ENCODE measurements at regions not wholly inside any gene's neighbourhood (a gene's known extent, or its start where the extent isn't known, plus 50 kb on each side); places are given as distances from the start of the nearest gene placed in this dataset.

DNA sequence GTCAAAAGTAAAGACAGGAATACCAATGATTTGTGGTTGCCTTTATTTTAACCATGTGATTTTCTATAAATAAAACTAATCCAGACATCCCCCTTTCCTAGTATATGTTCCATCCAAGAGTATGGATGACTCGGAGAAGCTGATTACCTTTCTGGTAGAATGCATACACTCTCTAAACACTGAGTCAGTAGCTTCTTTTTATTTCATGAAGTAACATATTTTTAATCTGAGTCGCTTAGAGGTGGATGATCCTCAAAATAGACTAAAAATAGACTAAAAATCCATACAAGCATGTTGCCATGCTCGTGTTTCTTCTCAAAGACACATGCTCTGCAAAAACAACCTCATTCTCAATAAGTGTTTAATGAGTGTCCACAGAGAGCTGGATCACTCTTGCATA is 263.7 kb downstream of the COL12A1 start:
- no peak for TF ChIP-seq REST (IDR thresholded peaks at IDR 0.05; ENCODE audit: borderline replicate concordance)
- TF ChIP-seq, protein P1, sequence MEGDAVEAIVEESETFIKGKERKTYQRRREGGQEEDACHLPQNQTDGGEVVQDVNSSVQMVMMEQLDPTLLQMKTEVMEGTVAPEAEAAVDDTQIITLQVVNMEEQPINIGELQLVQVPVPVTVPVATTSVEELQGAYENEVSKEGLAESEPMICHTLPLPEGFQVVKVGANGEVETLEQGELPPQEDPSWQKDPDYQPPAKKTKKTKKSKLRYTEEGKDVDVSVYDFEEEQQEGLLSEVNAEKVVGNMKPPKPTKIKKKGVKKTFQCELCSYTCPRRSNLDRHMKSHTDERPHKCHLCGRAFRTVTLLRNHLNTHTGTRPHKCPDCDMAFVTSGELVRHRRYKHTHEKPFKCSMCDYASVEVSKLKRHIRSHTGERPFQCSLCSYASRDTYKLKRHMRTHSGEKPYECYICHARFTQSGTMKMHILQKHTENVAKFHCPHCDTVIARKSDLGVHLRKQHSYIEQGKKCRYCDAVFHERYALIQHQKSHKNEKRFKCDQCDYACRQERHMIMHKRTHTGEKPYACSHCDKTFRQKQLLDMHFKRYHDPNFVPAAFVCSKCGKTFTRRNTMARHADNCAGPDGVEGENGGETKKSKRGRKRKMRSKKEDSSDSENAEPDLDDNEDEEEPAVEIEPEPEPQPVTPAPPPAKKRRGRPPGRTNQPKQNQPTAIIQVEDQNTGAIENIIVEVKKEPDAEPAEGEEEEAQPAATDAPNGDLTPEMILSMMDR (IDR thresholded peaks at IDR 0.05; ENCODE audit: poor library complexity, severe bottlenecking): no peak
- TF ChIP-seq TAF1 (IDR thresholded peaks at IDR 0.05; ENCODE audit: low read depth): no peak
- no peak for TF ChIP-seq EZH2 (IDR thresholded peaks at IDR 0.05; ENCODE audit: borderline replicate concordance, insufficient read depth, low read length, poor library complexity, severe bottlenecking)
- no peak for TF ChIP-seq POLR2AphosphoS5 (IDR thresholded peaks at IDR 0.05)
- no peak for TF ChIP-seq SMC3 (conservative IDR thresholded peaks at IDR 0.05; ENCODE audit: poor library complexity)
- no peak for TF ChIP-seq EP300 (conservative IDR thresholded peaks at IDR 0.05; ENCODE audit: poor library complexity, severe bottlenecking)

Data from neural cell (in vitro differentiated cells).